ENCODE measurements at regions not wholly inside any gene's neighbourhood (a gene's known extent, or its start where the extent isn't known, plus 50 kb on each side); places are given as distances from the start of the nearest gene placed in this dataset.

GRCh38 chr16:16882766-16883165 lies 503.8 kb downstream of the NPIPA7 start:
- CTCF ChIA-PET, result no interaction called here

GRCh38 chr16:16884451-16884850 lies 505.5 kb downstream of the NPIPA7 start:
- CTCF ChIA-PET, result no interaction called here
- DNase-seq, result no peak
- H3K27me3 Mint-ChIP-seq (ENCODE audit: unreplicated experiment), result no peaks in the 10 kb centered on the region
- no TSS peak for BruUV-seq (replicated peaks)
- H3K4me1 Mint-ChIP-seq (ENCODE audit: low read depth, unreplicated experiment), result no peaks in the 10 kb centered on the region
- H3K27ac Mint-ChIP-seq (ENCODE audit: unreplicated experiment), result no peak overlapping the region
- no peak overlapping the region for H3K4me3 Mint-ChIP-seq (ENCODE audit: low read depth, unreplicated experiment)
- intact Hi-C loops (cut with micrococcal nuclease; ENCODE audit: unreplicated experiment), result no loop called here
- H3K36me3 Mint-ChIP-seq (ENCODE audit: insufficient read depth, unreplicated experiment), result no peaks in the 10 kb centered on the region
- no peak for TF ChIP-seq CTCF (IDR thresholded peaks at IDR 0.05; ENCODE audit: unreplicated experiment)
- H3K9me3 Mint-ChIP-seq (ENCODE audit: low read depth, unreplicated experiment), result peaks cover 2% of the 10 kb centered on the region

More at GRCh38 chr16:16882766-16883165, 503.8 kb downstream of the NPIPA7 start:
- DNase-seq, result no peak
- intact Hi-C loops (cut with micrococcal nuclease; ENCODE audit: unreplicated experiment), result no loop called here
- no peak for TF ChIP-seq CTCF (IDR thresholded peaks at IDR 0.05; ENCODE audit: unreplicated experiment)
- Mint-ChIP-seq H3K36me3 (ENCODE audit: insufficient read depth, unreplicated experiment) (no peaks in the 10 kb centered on the region), H3K9me3 (ENCODE audit: low read depth, unreplicated experiment) (peaks cover 3% of the 10 kb centered on the region), H3K4me3 (ENCODE audit: low read depth, unreplicated experiment) (no peak overlapping the region), H3K27ac (ENCODE audit: unreplicated experiment) (no peak overlapping the region), H3K27me3 (ENCODE audit: unreplicated experiment) (no peaks in the 10 kb centered on the region), H3K4me1 (ENCODE audit: low read depth, unreplicated experiment) (no peaks in the 10 kb centered on the region)
- no TSS peak for BruUV-seq (replicated peaks)

- CTCF ChIA-PET, result no interaction called here
- no peak overlapping the region for H3K27ac Mint-ChIP-seq (ENCODE audit: unreplicated experiment)
- no peaks in the 10 kb centered on the region for H3K27me3 Mint-ChIP-seq (ENCODE audit: unreplicated experiment)
- no TSS peak for BruUV-seq (replicated peaks)
- H3K4me3 Mint-ChIP-seq (ENCODE audit: low read depth, unreplicated experiment), result no peak overlapping the region
- TF ChIP-seq CTCF (IDR thresholded peaks at IDR 0.05; ENCODE audit: unreplicated experiment), result no peak
- peaks cover 9% of the 10 kb centered on the region for H3K9me3 Mint-ChIP-seq (ENCODE audit: low read depth, unreplicated experiment)
- no peak for DNase-seq
- intact Hi-C loops (cut with micrococcal nuclease; ENCODE audit: unreplicated experiment), result no loop called here
- H3K4me1 Mint-ChIP-seq (ENCODE audit: low read depth, unreplicated experiment), result no peaks in the 10 kb centered on the region
- no peaks in the 10 kb centered on the region for H3K36me3 Mint-ChIP-seq (ENCODE audit: insufficient read depth, unreplicated experiment)
These were observed 508.3 kb downstream of the NPIPA7 start for GRCh38 chr16:16887193-16887592.

- intact Hi-C loops (cut with micrococcal nuclease; ENCODE audit: unreplicated experiment), result no loop called here
- Mint-ChIP-seq H3K27me3 (ENCODE audit: unreplicated experiment) (no peaks in the 10 kb centered on the region), H3K9me3 (ENCODE audit: low read depth, unreplicated experiment) (peaks cover 9% of the 10 kb centered on the region), H3K4me1 (ENCODE audit: low read depth, unreplicated experiment) (no peaks in the 10 kb centered on the region), H3K4me3 (ENCODE audit: low read depth, unreplicated experiment) (no peak overlapping the region), H3K36me3 (ENCODE audit: insufficient read depth, unreplicated experiment) (no peaks in the 10 kb centered on the region), H3K27ac (ENCODE audit: unreplicated experiment) (no peak overlapping the region)
- TF ChIP-seq CTCF (IDR thresholded peaks at IDR 0.05; ENCODE audit: unreplicated experiment), result no peak
- BruUV-seq (replicated peaks), result no TSS peak
- DNase-seq, result no peak
- CTCF ChIA-PET, result no interaction called here
These were observed 512.0 kb downstream of the NPIPA7 start for GRCh38 chr16:16890964-16891363.

- CTCF ChIA-PET, result no interaction called here
- intact Hi-C loops (cut with micrococcal nuclease; ENCODE audit: unreplicated experiment), result no loop called here
- H3K27me3 Mint-ChIP-seq (ENCODE audit: unreplicated experiment), result no peaks in the 10 kb centered on the region
- TF ChIP-seq CTCF (IDR thresholded peaks at IDR 0.05; ENCODE audit: unreplicated experiment), result no peak
- H3K27ac Mint-ChIP-seq (ENCODE audit: unreplicated experiment), result no peak overlapping the region
- no TSS peak for BruUV-seq (replicated peaks)
- peaks cover 23% of the 10 kb centered on the region for H3K9me3 Mint-ChIP-seq (ENCODE audit: low read depth, unreplicated experiment)
- H3K4me1 Mint-ChIP-seq (ENCODE audit: low read depth, unreplicated experiment), result no peaks in the 10 kb centered on the region
- no peaks in the 10 kb centered on the region for H3K36me3 Mint-ChIP-seq (ENCODE audit: insufficient read depth, unreplicated experiment)
- H3K4me3 Mint-ChIP-seq (ENCODE audit: low read depth, unreplicated experiment), result no peak overlapping the region
- DNase-seq, result no peak
These were observed 525.7 kb downstream of the NPIPA7 start for GRCh38 chr16:16904601-16905000.
